GM12878 (cell line): ENCODE measurements at regions not wholly inside any gene's neighbourhood (a gene's known extent, or its start where the extent isn't known, plus 50 kb on each side); places are given as distances from the start of the nearest gene placed in this dataset.

Source experiments
- BHLHE40 ChIP-seq, 2 experiments: fragments of 450-650 bp in 1 of 2; IDR thresholded peaks; 2 replicates each; pipeline ENCODE4 v1.6.1; 2011 to 2017; ENCODE audit warnings: low read depth in 2 of 2, borderline replicate concordance in 1 of 2, improper control_type of control experiment in 1 of 2, low read length in 1 of 2, mild to moderate bottlenecking in 1 of 2
- CTCF ChIP-seq, 3 experiments: IDR thresholded peaks in 2 of 3; conservative IDR thresholded peaks in 1 of 3; 2 replicates each; pipeline ENCODE4 v1.5.1; 2011; ENCODE audit warnings: low read depth in 3 of 3, low read length in 3 of 3, mild to moderate bottlenecking in 3 of 3, control low read depth in 2 of 3, moderate library complexity in 2 of 3, inconsistent platforms in 1 of 3, mixed read lengths in 1 of 3; ENCODE audit not compliant: control insufficient read depth in 2 of 3, insufficient read depth in 1 of 3; ENCODE audit errors: extremely low read depth in 1 of 3
- IKZF2 ChIP-seq, 2 experiments: fragments of 450-650 bp; IDR thresholded peaks; 2 replicates each; pipeline ENCODE4 v1.6.1; 2017; ENCODE audit warnings: mild to moderate bottlenecking in 2 of 2, moderate library complexity in 2 of 2
- MEF2A ChIP-seq: IDR thresholded peaks from 2 replicates; pipeline ENCODE4 v1.6.1; 2011; ENCODE audit warnings: low read depth, mild to moderate bottlenecking, low read length, moderate library complexity; ENCODE audit not compliant: insufficient read depth
- NFYA ChIP-seq: IDR thresholded peaks from 2 replicates; pipeline ENCODE4 v1.6.1; 2011; ENCODE audit warnings: low read depth, mild to moderate bottlenecking, low read length, improper control_type of control experiment, borderline replicate concordance
- NR2C1 ChIP-seq: fragments of 450-650 bp; IDR thresholded peaks from 2 replicates; pipeline ENCODE4 v1.6.1; 2017; ENCODE audit warnings: antibody characterized with exemption, mild to moderate bottlenecking, moderate library complexity
- SUPT20H ChIP-seq: IDR thresholded peaks from 2 replicates; pipeline ENCODE4 v1.6.1; 2011; ENCODE audit warnings: low read depth, mild to moderate bottlenecking, low read length, moderate library complexity, borderline replicate concordance; ENCODE audit not compliant: control insufficient read depth
- TCF12 ChIP-seq: IDR thresholded peaks from 2 replicates; pipeline ENCODE4 v1.6.1; 2011; ENCODE audit warnings: low read depth, mild to moderate bottlenecking, low read length
- ZBTB4 ChIP-seq: fragments of 450-650 bp; formaldehyde crosslinking; IDR thresholded peaks from 2 replicates; pipeline ENCODE4 v1.4.0; 2022; ENCODE audit warnings: mild to moderate bottlenecking, moderate library complexity

GRCh38 chr12:61213646-61214045 lies 1046.6 kb upstream of the USP15 start (continued):
- TF ChIP-seq CTCF (IDR thresholded peaks at IDR 0.05 in 2 of 3, conservative IDR thresholded peaks at IDR 0.05 in 1 of 3; ENCODE audit: control insufficient read depth in 2 of 3, extremely low read depth in 1 of 3, insufficient read depth in 1 of 3, low read depth in 3 of 3, low read length in 3 of 3) (no peak), ZBTB4 (CRISPR knock-in tag) (no peak), TCF12 (no peak), MEF2A (no peak), SUPT20H (no peak), NFYA (no peak), IKZF2 (IDR thresholded peaks at IDR 0.05) (no peak), BHLHE40 (IDR thresholded peaks at IDR 0.05; ENCODE audit: borderline replicate concordance in 1 of 2, low read depth in 2 of 2, low read length in 1 of 2) (no peak), NR2C1 (no peak)
- TF ChIP-seq, all 136 proteins: peak for 0
